ENCODE measurements at regions not wholly inside any gene's neighbourhood (a gene's known extent, or its start where the extent isn't known, plus 50 kb on each side); places are given as distances from the start of the nearest gene placed in this dataset.

GRCh38 chr5:96260009-96260408 is 173.0 kb downstream of the PCSK1 start:
- Histone ChIP-seq H3K36me3 (replicated peaks in 1 of 2; ENCODE audit: control insufficient read depth in 1 of 2, insufficient read depth in 2 of 2, low read length in 2 of 2) (no peaks in the 10 kb centered on the region), H3K4me1 (ENCODE audit: control insufficient read depth in 1 of 2, insufficient read depth in 2 of 2, low read length in 2 of 2) (peaks cover 19 to 21% of the 10 kb centered on the region in 2 donors), H3K27me3 (ENCODE audit: control insufficient read depth in 2 of 2, insufficient read depth in 2 of 2, low read length in 2 of 2) (no peaks in the 10 kb centered on the region), H2AFZ (ENCODE audit: insufficient read depth, low read depth, low read length, poor library complexity, severe bottlenecking) (no peak overlapping the region), H3K9ac (ENCODE audit: insufficient read depth, low read length, poor library complexity, severe bottlenecking) (no peak overlapping the region), H3K27ac (ENCODE audit: low read depth in 1 of 2, low read length in 2 of 2) (no peak overlapping the region), H3K4me3 (replicated peaks in 1 of 3; ENCODE audit: low read depth in 2 of 3, low read length in 3 of 3) (no peak overlapping the region), H4K20me1 (ENCODE audit: insufficient read depth, low read length) (no peaks in the 10 kb centered on the region), H3K79me2 (ENCODE audit: insufficient read depth, low read length) (no peaks in the 10 kb centered on the region), H3K4me2 (replicated peaks; ENCODE audit: extremely low read depth, low read length, poor library complexity, severe bottlenecking) (peak overlapping the region; percentile 60), H3K9me3 (replicated peaks in 1 of 2; ENCODE audit: control insufficient read depth in 1 of 2, insufficient read depth in 1 of 2, low read length in 2 of 2) (no peaks in the 10 kb centered on the region)
- Mint-ChIP-seq H3K27me3 (ENCODE audit: low read depth in 3 of 3) (peaks cover 0 to 2% (median 0%) of the 10 kb centered on the region in 3 donors), H3K4me1 (peaks cover 31% of the 10 kb centered on the region), H3K27ac (peak overlapping the region in 3 of 7 donors; percentile 48 to 60 (median 49)), H3K36me3 (no peaks in the 10 kb centered on the region), H3K9me3 (peaks cover 0 to 9% (median 5%) of the 10 kb centered on the region in 7 donors), H3K4me3 (no peak overlapping the region)
- intact Hi-C loops (cut with micrococcal nuclease): no loop called here
- DNase-seq: no peak
- 100% methylated on average over 3 of the region's 5 CpGs for WGBS (ENCODE audit: insufficient coverage)
- TF ChIP-seq CTCF (IDR thresholded peaks at IDR 0.05): no peak

- Histone ChIP-seq H3K9me3 (replicated peaks in 1 of 2; ENCODE audit: control insufficient read depth in 1 of 2, insufficient read depth in 1 of 2, low read length in 2 of 2) (no peaks in the 10 kb centered on the region), H4K20me1 (ENCODE audit: insufficient read depth, low read length) (no peaks in the 10 kb centered on the region), H2AFZ (ENCODE audit: insufficient read depth, low read depth, low read length, poor library complexity, severe bottlenecking) (no peak overlapping the region), H3K9ac (ENCODE audit: insufficient read depth, low read length, poor library complexity, severe bottlenecking) (no peak overlapping the region), H3K4me1 (ENCODE audit: control insufficient read depth in 1 of 2, insufficient read depth in 2 of 2, low read length in 2 of 2) (peaks cover 19 to 21% of the 10 kb centered on the region in 2 donors), H3K27ac (ENCODE audit: low read depth in 1 of 2, low read length in 2 of 2) (peak overlapping the region in 1 of 2 donors; percentile 62), H3K4me2 (replicated peaks; ENCODE audit: extremely low read depth, low read length, poor library complexity, severe bottlenecking) (peak overlapping the region; percentile 60), H3K27me3 (ENCODE audit: control insufficient read depth in 2 of 2, insufficient read depth in 2 of 2, low read length in 2 of 2) (no peaks in the 10 kb centered on the region), H3K79me2 (ENCODE audit: insufficient read depth, low read length) (no peaks in the 10 kb centered on the region), H3K36me3 (replicated peaks in 1 of 2; ENCODE audit: control insufficient read depth in 1 of 2, insufficient read depth in 2 of 2, low read length in 2 of 2) (no peaks in the 10 kb centered on the region), H3K4me3 (replicated peaks in 1 of 3; ENCODE audit: low read depth in 2 of 3, low read length in 3 of 3) (peak overlapping the region in 1 of 3 experiments; percentile 57)
- WGBS (ENCODE audit: insufficient coverage): no CpG with 5 or more reads among the region's 2 CpGs
- intact Hi-C loops (cut with micrococcal nuclease): no loop called here
- peaks cover 33% of the 10 kb centered on the region for H3K4me1 Mint-ChIP-seq
- DNase-seq: peak; percentile 27 to 70 (median 59)
- peak overlapping the region; percentile 11 to 41 for H3K4me3 Mint-ChIP-seq
- no peaks in the 10 kb centered on the region for H3K36me3 Mint-ChIP-seq
- H3K27ac Mint-ChIP-seq: peak overlapping the region; percentile 49 to 88 (median 78)
- peaks cover 0 to 2% (median 0%) of the 10 kb centered on the region in 3 donors for H3K27me3 Mint-ChIP-seq (ENCODE audit: low read depth in 3 of 3)
- H3K9me3 Mint-ChIP-seq: peaks cover 0 to 7% (median 5%) of the 10 kb centered on the region in 7 donors
- no peak for TF ChIP-seq CTCF (IDR thresholded peaks at IDR 0.05)
Observed at GRCh38 chr5:96259151-96259772, 173.8 kb downstream of the PCSK1 start.
